ENCODE measurements at regions not wholly inside any gene's neighbourhood (a gene's known extent, or its start where the extent isn't known, plus 50 kb on each side); places are given as distances from the start of the nearest gene placed in this dataset.

DNA sequence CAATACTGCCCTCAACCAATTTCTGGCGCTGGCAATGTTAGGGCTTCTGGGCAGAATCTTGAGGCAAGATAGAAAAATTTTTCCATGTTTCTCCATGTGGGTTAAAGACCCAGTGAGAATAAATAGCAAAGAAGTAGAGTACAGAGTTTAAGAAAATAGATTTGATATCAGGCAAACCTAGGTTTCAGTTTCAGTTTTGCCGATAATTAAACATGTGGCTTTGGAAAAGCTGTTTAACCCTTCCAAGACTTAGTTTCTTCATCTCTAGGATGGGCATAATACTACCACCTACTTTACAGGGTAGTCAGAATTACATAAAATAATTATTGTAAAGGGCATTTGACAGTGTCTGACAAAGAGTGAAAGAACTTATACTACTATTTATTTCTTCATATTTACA, 360.4 kb downstream of the PCNX1 start:
- TF ChIP-seq, protein P1, sequence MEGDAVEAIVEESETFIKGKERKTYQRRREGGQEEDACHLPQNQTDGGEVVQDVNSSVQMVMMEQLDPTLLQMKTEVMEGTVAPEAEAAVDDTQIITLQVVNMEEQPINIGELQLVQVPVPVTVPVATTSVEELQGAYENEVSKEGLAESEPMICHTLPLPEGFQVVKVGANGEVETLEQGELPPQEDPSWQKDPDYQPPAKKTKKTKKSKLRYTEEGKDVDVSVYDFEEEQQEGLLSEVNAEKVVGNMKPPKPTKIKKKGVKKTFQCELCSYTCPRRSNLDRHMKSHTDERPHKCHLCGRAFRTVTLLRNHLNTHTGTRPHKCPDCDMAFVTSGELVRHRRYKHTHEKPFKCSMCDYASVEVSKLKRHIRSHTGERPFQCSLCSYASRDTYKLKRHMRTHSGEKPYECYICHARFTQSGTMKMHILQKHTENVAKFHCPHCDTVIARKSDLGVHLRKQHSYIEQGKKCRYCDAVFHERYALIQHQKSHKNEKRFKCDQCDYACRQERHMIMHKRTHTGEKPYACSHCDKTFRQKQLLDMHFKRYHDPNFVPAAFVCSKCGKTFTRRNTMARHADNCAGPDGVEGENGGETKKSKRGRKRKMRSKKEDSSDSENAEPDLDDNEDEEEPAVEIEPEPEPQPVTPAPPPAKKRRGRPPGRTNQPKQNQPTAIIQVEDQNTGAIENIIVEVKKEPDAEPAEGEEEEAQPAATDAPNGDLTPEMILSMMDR (conservative IDR thresholded peaks at IDR 0.05; ENCODE audit: low read depth in 2 of 2): no peak
- TF ChIP-seq JUNB (IDR thresholded peaks at IDR 0.05; ENCODE audit: unreplicated experiment) (no peak), EZH2phosphoT487 (IDR thresholded peaks at IDR 0.05; ENCODE audit: unreplicated experiment) (no peak)

All from GM23338 (cell line).